PC-3 (cell line): ENCODE measurements at regions not wholly inside any gene's neighbourhood (a gene's known extent, or its start where the extent isn't known, plus 50 kb on each side); places are given as distances from the start of the nearest gene placed in this dataset.

Experiments used
- CTCF ChIP-seq: fragments of 300-600 bp; sonication (generic); conservative IDR thresholded peaks from 2 replicates; pipeline ENCODE4 v1.5.1; 2017; ENCODE audit warnings: antibody characterized with exemption, low read depth, mild to moderate bottlenecking, low read length
- EZH2 ChIP-seq: fragments of 300-600 bp; sonication (generic); IDR thresholded peaks from one replicate; pipeline ENCODE4 v1.6.1; 2017; ENCODE audit warnings: antibody characterized with exemption, mild to moderate bottlenecking, low read length; ENCODE audit not compliant: unreplicated experiment

- TF ChIP-seq CTCF: no peak
- no peak for TF ChIP-seq EZH2
Measured at GRCh38 chr3:124354150-124354549, 362.2 kb upstream of the ROPN1 start.
